Activated effector memory CD4-positive, alpha-beta T cell treated with Interleukin-2 at 50 U/mL for 16 hours (primary cell): ENCODE measurements at regions not wholly inside any gene's neighbourhood (a gene's known extent, or its start where the extent isn't known, plus 50 kb on each side); places are given as distances from the start of the nearest gene placed in this dataset.

Experiments
- DNase-seq: peaks from one replicate; pipeline ENCODE4 v3.0.0-alpha.2; 2020

GRCh38 chr4:176843710-176844109 is 51.0 kb upstream of the VEGFC start:
- DNase-seq: no peak

GRCh38 chr4:176844448-176844847 is 51.7 kb upstream of the VEGFC start:
- DNase-seq: no peak

GRCh38 chr4:176845636-176846035 is 52.9 kb upstream of the VEGFC start:
- no peak for DNase-seq

DNA sequence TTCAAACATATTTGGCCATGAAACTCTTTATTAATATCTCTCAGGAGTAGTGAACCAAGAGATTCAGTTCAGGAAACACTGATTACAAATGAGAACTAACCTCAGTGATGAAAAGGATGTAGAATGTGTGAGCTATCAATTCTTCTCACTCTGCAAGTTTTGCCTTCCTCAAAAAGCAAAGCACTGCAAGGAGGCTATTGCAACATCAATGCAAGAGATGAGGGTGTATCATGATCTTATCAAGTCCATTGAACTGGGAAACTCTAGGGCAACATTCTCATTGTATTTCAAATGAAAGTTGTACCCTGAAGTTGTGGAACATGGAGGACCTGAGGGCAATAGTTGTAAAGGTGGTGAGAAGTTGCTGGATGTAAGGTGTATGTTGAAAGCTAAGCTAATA is 56.4 kb upstream of the VEGFC start:
- no peak for DNase-seq

GRCh38 chr4:176850436-176850835 is 57.7 kb upstream of the VEGFC start:
- DNase-seq: no peak

- DNase-seq: no peak
Measured at GRCh38 chr4:176856421-176856820, 63.7 kb upstream of the VEGFC start.

DNA sequence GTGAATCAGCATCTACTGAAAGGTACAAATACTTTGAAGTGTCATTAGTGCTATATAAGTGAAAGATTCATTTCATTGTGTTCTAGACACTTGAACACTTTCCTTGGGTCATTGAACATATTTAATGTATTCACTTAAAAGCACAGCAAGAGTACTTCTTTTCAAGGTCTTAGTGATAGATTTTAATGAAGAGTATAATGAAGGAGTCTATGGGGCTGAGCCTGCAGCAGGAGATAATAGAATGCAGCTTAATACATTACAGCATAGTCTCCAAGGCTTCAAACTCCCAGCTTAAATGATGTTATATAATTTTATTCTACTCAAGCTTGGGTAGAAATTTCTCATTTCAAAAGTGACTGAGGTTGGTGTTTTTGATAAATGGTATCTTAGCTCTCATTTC is 66.1 kb upstream of the VEGFC start:
- no peak for DNase-seq

- DNase-seq: no peak
Measured at GRCh38 chr4:176864238-176864637, 71.5 kb upstream of the VEGFC start.

- DNase-seq: no peak
Measured at GRCh38 chr4:176868676-176869075, 76.0 kb upstream of the VEGFC start.

DNA sequence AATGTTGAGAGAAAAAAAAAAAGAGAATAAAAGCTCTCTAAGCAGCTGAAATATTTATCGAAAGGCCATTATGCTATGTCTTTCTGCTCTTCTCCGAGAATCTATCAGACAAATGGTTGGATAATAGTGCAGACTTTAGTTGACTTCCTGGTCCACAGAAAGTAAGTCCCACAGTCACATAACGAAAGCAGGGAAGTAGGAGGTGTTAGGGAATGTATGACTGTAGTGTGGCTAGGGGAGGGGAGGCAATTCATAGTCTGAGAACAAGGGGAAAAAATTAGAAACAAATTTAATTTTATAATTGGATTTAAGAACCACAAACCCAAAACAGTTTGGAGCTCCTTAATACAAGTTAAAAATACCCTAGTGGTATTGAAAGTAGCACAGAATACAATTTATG is 79.7 kb upstream of the VEGFC start:
- no peak for DNase-seq

GRCh38 chr4:176874721-176875445 is 82.2 kb upstream of the VEGFC start:
- DNase-seq: no peak

DNA sequence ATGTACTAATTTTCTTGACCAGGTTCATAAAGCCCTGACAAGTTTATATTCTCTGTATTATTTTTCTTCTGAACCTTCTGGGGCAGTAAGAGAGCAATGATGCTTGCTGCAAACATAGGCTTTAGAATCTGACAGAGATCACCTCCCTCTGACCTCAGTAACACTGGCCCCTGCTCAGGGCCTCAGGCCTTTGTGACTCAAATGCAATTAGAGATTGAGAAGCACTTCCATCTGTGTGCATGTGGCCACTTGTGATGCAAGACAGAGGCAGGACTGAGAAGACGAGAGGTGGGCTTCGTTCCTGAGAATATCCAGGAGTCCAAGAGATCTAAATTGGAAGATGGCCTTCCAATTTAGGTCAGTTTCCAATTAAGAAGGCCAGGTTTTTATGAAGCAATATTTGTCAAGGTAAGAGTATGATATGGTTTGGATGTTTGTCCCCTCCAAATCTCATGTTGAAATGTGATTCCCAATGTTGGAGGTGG is 82.8 kb upstream of the VEGFC start:
- no peak for DNase-seq

DNA sequence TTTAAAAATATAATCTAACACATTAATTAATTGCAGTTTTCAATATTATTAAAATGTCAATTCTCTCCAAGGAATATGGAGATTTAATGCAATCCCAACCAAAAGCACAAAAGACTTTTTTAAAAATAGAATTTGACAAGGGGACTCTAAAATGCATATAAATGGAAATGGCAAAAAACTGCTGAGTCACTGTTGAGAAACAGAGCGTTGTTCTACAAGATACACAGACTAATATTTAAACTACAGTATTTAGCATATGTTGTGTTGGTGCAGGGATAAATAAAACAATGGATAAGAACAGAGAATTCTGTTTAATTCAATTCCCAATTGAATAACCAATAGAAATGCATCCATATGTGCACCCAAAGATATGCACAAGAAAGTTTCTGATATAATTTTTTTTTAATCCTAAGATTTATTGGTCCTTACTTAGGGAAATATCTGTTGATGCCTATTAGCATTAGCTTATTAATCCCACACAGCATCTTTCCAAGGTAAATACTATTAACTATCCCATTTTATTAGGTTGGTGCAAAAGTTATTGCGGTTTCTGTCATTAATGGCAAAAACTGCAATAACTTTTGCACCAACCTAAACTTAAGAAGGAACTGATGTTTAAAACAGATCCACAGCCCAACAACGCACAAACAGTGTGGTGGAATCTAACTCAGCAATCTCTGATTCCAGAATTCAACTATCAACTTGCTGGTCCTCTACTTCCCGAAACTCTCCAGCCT is 86.8 kb upstream of the VEGFC start:
- no peak for DNase-seq

DNA sequence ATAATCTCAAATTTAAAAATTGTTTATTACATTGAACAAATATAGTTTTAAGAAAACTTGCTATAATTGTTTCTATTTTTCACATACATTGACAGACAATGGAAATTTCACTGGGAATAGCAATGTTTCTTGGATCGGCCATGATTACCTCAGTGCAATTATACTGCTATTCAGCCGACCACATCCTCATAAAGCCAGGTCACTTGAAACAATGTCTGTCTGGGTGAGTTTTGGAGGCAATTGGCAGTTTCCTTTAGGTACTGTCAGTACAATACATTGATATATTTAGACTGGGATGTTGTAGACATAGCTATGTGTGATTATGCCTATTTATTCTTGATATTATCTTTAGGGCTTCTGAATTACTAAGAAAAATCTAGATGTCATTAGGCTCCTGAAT is 89.5 kb upstream of the VEGFC start:
- no peak for DNase-seq

DNA sequence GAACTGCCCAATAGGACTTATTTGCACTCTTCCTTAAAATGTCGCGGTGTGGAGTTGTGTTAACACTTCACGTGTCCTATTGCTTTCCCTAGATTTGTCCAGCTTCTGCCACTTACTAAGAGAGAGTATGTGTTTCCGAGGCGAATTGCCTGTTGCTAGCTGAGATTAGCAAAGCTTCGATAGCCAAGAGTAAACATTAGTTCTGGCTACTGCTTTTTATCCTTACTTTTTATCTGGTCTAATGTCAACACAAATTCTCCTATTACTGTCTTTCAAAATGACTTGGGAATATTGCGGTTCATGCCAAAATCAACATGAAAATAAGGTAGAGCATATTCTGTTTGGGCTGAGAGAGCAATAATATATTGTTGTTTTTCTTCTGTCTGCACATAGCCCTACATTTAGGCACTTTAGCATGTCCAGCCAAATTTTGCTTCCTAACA is 90.4 kb upstream of the VEGFC start:
- no peak for DNase-seq

DNA sequence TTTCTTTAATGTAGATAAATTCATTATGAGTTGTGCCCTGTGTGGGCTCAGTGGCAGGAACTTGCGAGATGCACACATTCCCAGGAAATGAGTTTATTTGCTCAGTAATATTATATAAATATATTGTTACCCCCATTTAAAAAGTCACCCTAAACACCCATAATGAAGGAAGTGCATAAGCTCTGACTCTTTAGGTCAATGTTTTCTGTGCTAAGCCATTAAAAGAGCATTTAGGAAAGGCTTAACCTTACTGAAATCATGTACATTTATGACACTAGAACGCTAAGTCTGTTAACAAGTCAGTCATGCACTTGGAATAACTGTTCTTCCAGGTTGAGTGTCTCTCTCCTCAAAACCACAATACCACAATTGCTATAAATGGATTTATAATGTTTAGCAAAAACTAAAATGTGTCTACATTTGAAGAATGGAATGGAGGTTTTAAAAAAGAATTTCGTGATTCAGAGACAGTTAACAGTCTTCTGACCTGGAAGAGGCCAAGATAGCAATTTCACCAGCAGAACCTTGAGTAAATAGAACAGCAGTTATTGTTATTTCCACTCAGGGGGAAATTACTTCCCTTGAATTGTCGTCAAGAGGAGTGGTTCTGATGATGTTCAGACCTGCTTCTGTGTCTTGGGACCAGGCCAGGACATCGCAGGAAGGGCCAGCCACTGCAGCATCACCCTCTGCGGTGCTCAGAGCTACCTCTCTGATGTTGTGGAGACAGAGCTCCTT is 91.1 kb upstream of the VEGFC start:
- DNase-seq: no peak

DNA sequence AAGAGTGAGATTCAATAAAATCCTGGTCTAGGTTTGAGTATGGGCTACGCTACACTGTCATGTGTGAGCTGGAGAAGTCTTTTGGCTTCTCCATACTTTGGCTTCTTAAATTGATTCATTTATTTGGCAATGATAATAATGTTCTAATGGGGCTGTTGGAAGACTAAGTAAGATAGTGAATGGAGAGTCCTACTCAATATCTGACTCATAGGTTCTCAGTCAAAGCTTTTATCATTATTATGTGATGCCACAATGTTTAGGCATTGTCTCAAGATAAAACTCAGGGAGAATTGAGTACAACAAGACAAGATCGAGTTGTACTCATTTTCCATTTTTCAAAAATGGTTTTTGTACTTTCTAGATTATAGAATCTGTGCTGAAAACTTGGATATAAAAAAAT is 92.5 kb upstream of the VEGFC start:
- DNase-seq: no peak

GRCh38 chr4:176886135-176886534 is 93.4 kb upstream of the VEGFC start:
- no peak for DNase-seq

DNA sequence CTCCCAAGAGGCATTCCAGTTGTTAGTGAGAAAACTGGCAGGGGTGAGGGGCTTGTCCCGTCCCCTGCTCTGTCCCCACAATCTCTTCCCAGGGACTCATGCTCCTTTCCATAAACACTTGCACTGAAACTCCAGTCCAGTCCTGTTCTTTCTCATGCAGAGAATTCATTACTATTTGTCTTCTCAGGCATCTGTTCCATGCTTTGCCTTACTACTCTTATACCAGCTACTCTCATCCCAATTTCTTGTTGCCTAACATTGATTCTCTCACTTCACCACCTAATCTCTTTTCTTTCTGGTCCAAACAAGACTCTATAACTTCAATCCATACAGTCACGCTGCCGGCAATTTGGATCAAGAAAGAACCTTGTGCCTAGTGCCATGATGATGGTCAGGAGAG is 97.1 kb upstream of the VEGFC start:
- DNase-seq: no peak

GRCh38 chr4:176894498-176894897 is 101.8 kb upstream of the VEGFC start:
- no peak for DNase-seq

- DNase-seq: no peak
Measured at GRCh38 chr4:176896211-176896610, 103.5 kb upstream of the VEGFC start.

- no peak for DNase-seq
Measured at GRCh38 chr4:176897226-176897625, 104.5 kb upstream of the VEGFC start.

DNA sequence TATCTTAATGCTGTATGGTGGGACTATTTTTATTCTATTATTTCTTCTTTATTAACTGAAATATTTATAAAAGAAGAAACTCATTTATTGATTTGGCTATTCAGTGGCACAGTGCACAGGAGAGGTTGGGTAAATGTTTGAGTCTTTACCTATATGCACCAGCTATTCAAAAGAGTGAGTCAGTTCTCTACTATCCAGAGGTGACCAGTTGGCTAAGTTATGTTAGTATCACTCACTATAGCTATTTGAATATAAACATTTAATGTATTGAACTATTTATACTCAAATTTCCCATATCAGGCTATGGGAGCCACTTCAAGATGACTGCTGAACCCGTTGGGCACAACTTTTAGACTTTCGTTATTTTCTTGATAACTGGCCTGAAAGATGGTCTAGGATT is 106.1 kb upstream of the VEGFC start:
- DNase-seq: no peak
